A549 (cell line): ENCODE measurements at regions not wholly inside any gene's neighbourhood (a gene's known extent, or its start where the extent isn't known, plus 50 kb on each side); places are given as distances from the start of the nearest gene placed in this dataset.

Experiments used
- ATAC-seq, 2 experiments: fragments of 200-7000 bp in 1 of 2; fragments of >200 bp in 1 of 2; cut with Nextera tagmentation in 1 of 2; cut with Tn5 transposase in 1 of 2; 3 replicates each; pipeline versions ENCODE4 v1.8.0 to v1.9.1; 2018 to 2020; ENCODE audit warnings: mild to moderate bottlenecking in 1 of 2, moderate library complexity in 1 of 2
- CTCF ChIA-PET: fragments of 300-600 bp; sonication (Branson Sonifier 250); formaldehyde crosslinking; extraction: SDS; loops from one replicate; lab custom pipeline; 2021; ENCODE audit warnings: antibody characterized with exemption, inconsistent platforms; lab: Yijun Ruan, JAX
- POLR2A ChIA-PET: fragments of 350-600 bp; formaldehyde crosslinking; extraction: SDS; loops from one replicate; lab custom pipeline; 2021; ENCODE audit warnings: antibody characterized with exemption, inconsistent platforms; lab: Yijun Ruan, JAX
- DNase-seq, 2 experiments: peaks; one replicate each; pipeline versions ENCODE4 v3.0.0 to v3.0.0-alpha.2; 2011 to 2016; ENCODE audit warnings: low read depth in 1 of 2, low spot score in 1 of 2
- FAIRE-seq: peaks from 2 replicates; lab custom pipeline; 2011; peaks lifted over from hg19 to GRCh38; lab: Jason Lieb, UNC
- H3K27ac ChIP-seq, 2 experiments: fragments of >200 bp; sonication (Bioruptor Twin); formaldehyde crosslinking; 3 replicates each; pipeline ENCODE4 v1.5.1; 2016 to 2017
- H3K4me1 ChIP-seq: fragments of >200 bp; sonication (Bioruptor Twin); formaldehyde crosslinking; 3 replicates; pipeline ENCODE4 v1.6.1; 2016
- H3K4me2 ChIP-seq: fragments of >200 bp; sonication (Bioruptor Twin); formaldehyde crosslinking; 3 replicates; pipeline ENCODE4 v1.6.1; 2016
- H3K4me3 ChIP-seq: fragments of >200 bp; sonication (Bioruptor Twin); formaldehyde crosslinking; 3 replicates; pipeline ENCODE4 v1.5.1; 2016
- H3K9me3 ChIP-seq: fragments of >200 bp; sonication (Bioruptor Twin); formaldehyde crosslinking; 3 replicates; pipeline ENCODE4 v1.6.1; 2016
- CBX2 ChIP-seq: fragments of 200-600 bp; sonication (generic); IDR thresholded peaks from 2 replicates; pipeline ENCODE4 v1.6.1; 2016; ENCODE audit warnings: low read depth, mild to moderate bottlenecking, borderline replicate concordance
- CBX8 ChIP-seq: fragments of 200-600 bp; sonication (generic); IDR thresholded peaks from 2 replicates; pipeline ENCODE4 v1.6.1; 2016
- CEBPB ChIP-seq, 2 experiments: fragments of >200 bp in 1 of 2; sonication (Bioruptor Twin) in 1 of 2; formaldehyde crosslinking in 1 of 2; IDR thresholded peaks; 2 replicates each; pipeline ENCODE4 v1.6.1; 2012 to 2016
- CHD4 ChIP-seq: fragments of 200-600 bp; sonication (generic); IDR thresholded peaks from 2 replicates; pipeline ENCODE4 v1.6.1; 2016; ENCODE audit warnings: antibody characterized with exemption, mild to moderate bottlenecking, borderline replicate concordance
- EHF ChIP-seq: fragments of 250-450 bp; sonication (Bioruptor Pico); IDR thresholded peaks from 2 replicates; pipeline ENCODE4 v1.5.0; 2020; ENCODE audit warnings: mild to moderate bottlenecking
- ESRRA ChIP-seq: fragments of 150-350 bp; IDR thresholded peaks from 2 replicates; pipeline ENCODE4 v1.6.1; 2014; ENCODE audit warnings: mild to moderate bottlenecking, low read length, borderline replicate concordance
- FOSB ChIP-seq: fragments of 250-450 bp; sonication (Bioruptor Pico); IDR thresholded peaks from 2 replicates; pipeline ENCODE4 v1.5.0; 2020; ENCODE audit warnings: mild to moderate bottlenecking, moderate library complexity
- GATA3 ChIP-seq: IDR thresholded peaks from 2 replicates; pipeline ENCODE4 v1.6.1; 2012; ENCODE audit warnings: borderline replicate concordance
- HMGXB4 ChIP-seq: fragments of 250-450 bp; sonication (Bioruptor Pico); IDR thresholded peaks from 2 replicates; pipeline ENCODE4 v1.5.0; 2021; ENCODE audit warnings: mild to moderate bottlenecking, moderate library complexity, borderline replicate concordance
- HOXB13 ChIP-seq: fragments of 250-450 bp; sonication (Bioruptor Pico); IDR thresholded peaks from 2 replicates; pipeline ENCODE4 v1.5.0; 2020; ENCODE audit warnings: low read depth, mild to moderate bottlenecking, moderate library complexity
- HOXB5 ChIP-seq: fragments of 250-450 bp; sonication (Bioruptor Pico); IDR thresholded peaks from 2 replicates; pipeline ENCODE4 v1.5.0; 2020; ENCODE audit warnings: mild to moderate bottlenecking, moderate library complexity
- MAX ChIP-seq: IDR thresholded peaks from 2 replicates; pipeline ENCODE4 v1.6.1; 2012
- MYC ChIP-seq: IDR thresholded peaks from 2 replicates; pipeline ENCODE4 v1.6.1; 2012; ENCODE audit warnings: mild to moderate bottlenecking, inconsistent platforms, low read length, improper control_type of control experiment, borderline replicate concordance
- PHF8 ChIP-seq: fragments of 200-600 bp; sonication (generic); IDR thresholded peaks from 2 replicates; pipeline ENCODE4 v1.6.1; 2016; ENCODE audit warnings: low read depth, mild to moderate bottlenecking, antibody characterized with exemption, moderate library complexity, borderline replicate concordance
- POLR2AphosphoS2 ChIP-seq: conservative IDR thresholded peaks from 2 replicates; pipeline ENCODE4 v1.6.1; 2012; ENCODE audit warnings: low read length, improper control_type of control experiment, inconsistent platforms
- RARB ChIP-seq: fragments of 250-450 bp; sonication (Bioruptor Pico); IDR thresholded peaks from 2 replicates; pipeline ENCODE4 v1.8.0; 2021; ENCODE audit warnings: mild to moderate bottlenecking, moderate library complexity
- SMC3 ChIP-seq: fragments of >200 bp; sonication (Bioruptor Twin); formaldehyde crosslinking; IDR thresholded peaks from 3 replicates; pipeline ENCODE4 v1.6.1; 2018; ENCODE audit warnings: inconsistent platforms
- SREBF2 ChIP-seq: fragments of 450-650 bp; IDR thresholded peaks from 2 replicates; pipeline ENCODE4 v1.6.1; 2014; ENCODE audit warnings: mild to moderate bottlenecking, moderate library complexity
- TFCP2L1 ChIP-seq: fragments of 250-450 bp; sonication (Bioruptor Pico); IDR thresholded peaks from 2 replicates; pipeline ENCODE4 v1.5.0; 2021; ENCODE audit warnings: mild to moderate bottlenecking
- ZFP36 ChIP-seq: fragments of 450-650 bp; IDR thresholded peaks from 2 replicates; pipeline ENCODE4 v1.6.1; 2014; ENCODE audit warnings: borderline replicate concordance; ENCODE audit not compliant: partially characterized antibody
- ZNF302 ChIP-seq: fragments of 250-450 bp; sonication (Bioruptor Pico); IDR thresholded peaks from 2 replicates; pipeline ENCODE4 v1.9.0; 2021; ENCODE audit warnings: inconsistent platforms, mild to moderate bottlenecking, moderate library complexity
- WGBS: methylation state at CpG from one replicate; pipeline ENCODE4 v1.1.6; 2017; ENCODE audit errors: missing lambda C conversion rate; 5-methylcytosine and 5-hydroxymethylcytosine counted together
- TF ChIP-seq, protein P1 (sequence below): fragments of 250-450 bp; sonication (Bioruptor Pico); IDR thresholded peaks from 2 replicates; pipeline ENCODE4 v1.5.0; 2020; ENCODE audit warnings: low read depth, mild to moderate bottlenecking, moderate library complexity
- TF ChIP-seq, protein P2 (sequence below): fragments of >200 bp; sonication (Bioruptor Twin); formaldehyde crosslinking; IDR thresholded peaks from 3 replicates; pipeline ENCODE4 v1.5.1; 2016
- TF ChIP-seq, protein P3 (sequence below): fragments of >200 bp; sonication (Bioruptor Twin); formaldehyde crosslinking; IDR thresholded peaks from 3 replicates; pipeline ENCODE4 v1.6.1; 2016
- TF ChIP-seq, protein P4 (sequence below): IDR thresholded peaks from 2 replicates; pipeline ENCODE4 v1.6.1; 2012; ENCODE audit warnings: low read depth, borderline replicate concordance
- TF ChIP-seq, protein P5 (sequence below): IDR thresholded peaks from 2 replicates; pipeline ENCODE4 v1.6.1; 2012

DNA sequence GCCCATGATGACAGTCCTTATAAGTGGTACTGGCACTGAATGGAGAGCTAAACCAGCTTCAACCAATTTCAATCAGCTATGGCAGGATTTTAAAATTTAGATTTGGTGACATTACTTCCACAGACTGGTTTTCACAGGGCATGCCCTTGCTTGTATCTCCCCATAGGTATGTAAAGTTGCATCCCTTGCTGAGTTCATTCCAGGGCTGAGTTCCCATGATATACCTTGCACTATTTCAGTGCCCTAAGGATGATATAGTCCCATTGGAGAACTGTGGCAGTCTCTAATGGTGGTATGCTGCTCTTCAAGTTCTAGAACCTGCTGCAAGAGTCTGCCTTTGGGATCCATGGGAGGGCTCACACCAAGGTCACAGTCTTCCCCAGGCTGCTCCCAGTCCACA lies 232.7 kb upstream of the MOCS1 start:
- H3K4me2 ChIP-seq = no peak overlapping the region
- ATAC-seq = no peak
- POLR2A ChIA-PET = no interaction called here

GRCh38 chr6:40165036-40165709 lies 230.9 kb upstream of the MOCS1 start:
- ATAC-seq (no peak), FAIRE-seq (no peak), DNase-seq (no peak)
- Histone ChIP-seq H3K4me2 (no peak overlapping the region), H3K4me1 (no peaks in the 10 kb centered on the region), H3K27ac (no peak overlapping the region), H3K4me3 (no peak overlapping the region), H3K9me3 (no peaks in the 10 kb centered on the region)
- 11% methylated on average over 5 of the region's 7 CpGs for WGBS
- POLR2A ChIA-PET = no interaction called here
- CTCF ChIA-PET = no interaction called here
- TF ChIP-seq CEBPB (IDR thresholded peaks at IDR 0.05) (no peak), SREBF2 (no peak), ZFP36 (no peak), CHD4 (no peak), HMGXB4 (CRISPR knock-in tag) (no peak), ESRRA (no peak), RARB (no peak), PHF8 (no peak), ZNF302 (CRISPR knock-in tag) (no peak), MYC (no peak), TFCP2L1 (CRISPR knock-in tag) (no peak)
- TF ChIP-seq, protein P1, sequence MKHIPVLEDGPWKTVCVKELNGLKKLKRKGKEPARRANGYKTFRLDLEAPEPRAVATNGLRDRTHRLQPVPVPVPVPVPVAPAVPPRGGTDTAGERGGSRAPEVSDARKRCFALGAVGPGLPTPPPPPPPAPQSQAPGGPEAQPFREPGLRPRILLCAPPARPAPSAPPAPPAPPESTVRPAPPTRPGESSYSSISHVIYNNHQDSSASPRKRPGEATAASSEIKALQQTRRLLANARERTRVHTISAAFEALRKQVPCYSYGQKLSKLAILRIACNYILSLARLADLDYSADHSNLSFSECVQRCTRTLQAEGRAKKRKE = no peak
- TF ChIP-seq, protein P2, sequence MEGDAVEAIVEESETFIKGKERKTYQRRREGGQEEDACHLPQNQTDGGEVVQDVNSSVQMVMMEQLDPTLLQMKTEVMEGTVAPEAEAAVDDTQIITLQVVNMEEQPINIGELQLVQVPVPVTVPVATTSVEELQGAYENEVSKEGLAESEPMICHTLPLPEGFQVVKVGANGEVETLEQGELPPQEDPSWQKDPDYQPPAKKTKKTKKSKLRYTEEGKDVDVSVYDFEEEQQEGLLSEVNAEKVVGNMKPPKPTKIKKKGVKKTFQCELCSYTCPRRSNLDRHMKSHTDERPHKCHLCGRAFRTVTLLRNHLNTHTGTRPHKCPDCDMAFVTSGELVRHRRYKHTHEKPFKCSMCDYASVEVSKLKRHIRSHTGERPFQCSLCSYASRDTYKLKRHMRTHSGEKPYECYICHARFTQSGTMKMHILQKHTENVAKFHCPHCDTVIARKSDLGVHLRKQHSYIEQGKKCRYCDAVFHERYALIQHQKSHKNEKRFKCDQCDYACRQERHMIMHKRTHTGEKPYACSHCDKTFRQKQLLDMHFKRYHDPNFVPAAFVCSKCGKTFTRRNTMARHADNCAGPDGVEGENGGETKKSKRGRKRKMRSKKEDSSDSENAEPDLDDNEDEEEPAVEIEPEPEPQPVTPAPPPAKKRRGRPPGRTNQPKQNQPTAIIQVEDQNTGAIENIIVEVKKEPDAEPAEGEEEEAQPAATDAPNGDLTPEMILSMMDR = no peak

More for the DNA sequence above, 232.7 kb upstream of the MOCS1 start:
- CTCF ChIA-PET = no interaction called here
- FAIRE-seq (no peak), DNase-seq (no peak)
- no peak overlapping the region for H3K27ac ChIP-seq
- no peak overlapping the region for H3K4me3 ChIP-seq
- H3K9me3 ChIP-seq = no peaks in the 10 kb centered on the region
- TF ChIP-seq GATA3 (no peak), SREBF2 (no peak), HMGXB4 (CRISPR knock-in tag) (no peak), ZFP36 (no peak), TFCP2L1 (CRISPR knock-in tag) (no peak), PHF8 (no peak), ESRRA (no peak), CBX8 (no peak), HOXB5 (no peak), FOSB (CRISPR knock-in tag) (no peak), EHF (CRISPR knock-in tag) (no peak), POLR2AphosphoS2 (no peak), SMC3 (no peak), CBX2 (no peak), HOXB13 (CRISPR knock-in tag) (no peak), MAX (no peak)
- TF ChIP-seq, protein P3, sequence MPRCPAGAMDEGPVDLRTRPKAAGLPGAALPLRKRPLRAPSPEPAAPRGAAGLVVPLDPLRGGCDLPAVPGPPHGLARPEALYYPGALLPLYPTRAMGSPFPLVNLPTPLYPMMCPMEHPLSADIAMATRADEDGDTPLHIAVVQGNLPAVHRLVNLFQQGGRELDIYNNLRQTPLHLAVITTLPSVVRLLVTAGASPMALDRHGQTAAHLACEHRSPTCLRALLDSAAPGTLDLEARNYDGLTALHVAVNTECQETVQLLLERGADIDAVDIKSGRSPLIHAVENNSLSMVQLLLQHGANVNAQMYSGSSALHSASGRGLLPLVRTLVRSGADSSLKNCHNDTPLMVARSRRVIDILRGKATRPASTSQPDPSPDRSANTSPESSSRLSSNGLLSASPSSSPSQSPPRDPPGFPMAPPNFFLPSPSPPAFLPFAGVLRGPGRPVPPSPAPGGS = no peak
- TF ChIP-seq, protein P4, sequence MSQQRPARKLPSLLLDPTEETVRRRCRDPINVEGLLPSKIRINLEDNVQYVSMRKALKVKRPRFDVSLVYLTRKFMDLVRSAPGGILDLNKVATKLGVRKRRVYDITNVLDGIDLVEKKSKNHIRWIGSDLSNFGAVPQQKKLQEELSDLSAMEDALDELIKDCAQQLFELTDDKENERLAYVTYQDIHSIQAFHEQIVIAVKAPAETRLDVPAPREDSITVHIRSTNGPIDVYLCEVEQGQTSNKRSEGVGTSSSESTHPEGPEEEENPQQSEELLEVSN = no peak
- TF ChIP-seq, protein P5, sequence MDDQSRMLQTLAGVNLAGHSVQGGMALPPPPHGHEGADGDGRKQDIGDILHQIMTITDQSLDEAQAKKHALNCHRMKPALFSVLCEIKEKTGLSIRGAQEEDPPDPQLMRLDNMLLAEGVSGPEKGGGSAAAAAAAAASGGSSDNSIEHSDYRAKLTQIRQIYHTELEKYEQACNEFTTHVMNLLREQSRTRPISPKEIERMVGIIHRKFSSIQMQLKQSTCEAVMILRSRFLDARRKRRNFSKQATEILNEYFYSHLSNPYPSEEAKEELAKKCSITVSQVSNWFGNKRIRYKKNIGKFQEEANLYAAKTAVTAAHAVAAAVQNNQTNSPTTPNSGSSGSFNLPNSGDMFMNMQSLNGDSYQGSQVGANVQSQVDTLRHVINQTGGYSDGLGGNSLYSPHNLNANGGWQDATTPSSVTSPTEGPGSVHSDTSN = no peak
- no peaks in the 10 kb centered on the region for H3K4me1 ChIP-seq
